ENCODE measurements at regions not wholly inside any gene's neighbourhood (a gene's known extent, or its start where the extent isn't known, plus 50 kb on each side); places are given as distances from the start of the nearest gene placed in this dataset.

DNA sequence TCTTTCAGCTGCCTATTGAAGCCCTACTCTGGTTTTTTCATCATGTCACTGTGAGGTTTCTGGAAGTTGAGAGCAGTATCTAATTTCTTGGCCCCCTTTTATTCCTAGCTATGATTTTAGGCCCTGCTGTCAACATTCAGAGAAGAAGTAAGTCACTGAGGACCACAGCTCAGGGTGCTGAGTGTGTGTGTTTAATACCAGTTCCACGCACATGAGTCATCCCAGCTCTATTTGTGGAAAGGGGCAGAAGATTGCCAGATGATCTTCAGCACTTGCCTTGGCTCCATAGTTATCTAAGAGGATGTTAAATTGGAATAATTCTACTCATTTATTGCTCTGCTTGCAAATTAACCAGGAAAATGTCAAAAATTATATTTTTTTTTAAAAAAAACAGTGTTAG lies 65.5 kb upstream of the SLC38A4 start:
- Histone ChIP-seq H3K27ac (ENCODE audit: low read length) (no peak overlapping the region), H3K27me3 (ENCODE audit: control insufficient read depth, insufficient read depth, low read length) (peaks cover 7% of the 10 kb centered on the region), H3K4me3 (ENCODE audit: low read length) (no peak overlapping the region), H3K9me3 (ENCODE audit: control insufficient read depth, insufficient read depth, low read length) (no peaks in the 10 kb centered on the region), H3K4me1 (ENCODE audit: control insufficient read depth, insufficient read depth, low read length) (no peaks in the 10 kb centered on the region), H3K36me3 (ENCODE audit: control insufficient read depth, insufficient read depth, low read length) (no peaks in the 10 kb centered on the region)
- intact Hi-C loops (cut with micrococcal nuclease): no loop called here
- TF ChIP-seq, protein P1, sequence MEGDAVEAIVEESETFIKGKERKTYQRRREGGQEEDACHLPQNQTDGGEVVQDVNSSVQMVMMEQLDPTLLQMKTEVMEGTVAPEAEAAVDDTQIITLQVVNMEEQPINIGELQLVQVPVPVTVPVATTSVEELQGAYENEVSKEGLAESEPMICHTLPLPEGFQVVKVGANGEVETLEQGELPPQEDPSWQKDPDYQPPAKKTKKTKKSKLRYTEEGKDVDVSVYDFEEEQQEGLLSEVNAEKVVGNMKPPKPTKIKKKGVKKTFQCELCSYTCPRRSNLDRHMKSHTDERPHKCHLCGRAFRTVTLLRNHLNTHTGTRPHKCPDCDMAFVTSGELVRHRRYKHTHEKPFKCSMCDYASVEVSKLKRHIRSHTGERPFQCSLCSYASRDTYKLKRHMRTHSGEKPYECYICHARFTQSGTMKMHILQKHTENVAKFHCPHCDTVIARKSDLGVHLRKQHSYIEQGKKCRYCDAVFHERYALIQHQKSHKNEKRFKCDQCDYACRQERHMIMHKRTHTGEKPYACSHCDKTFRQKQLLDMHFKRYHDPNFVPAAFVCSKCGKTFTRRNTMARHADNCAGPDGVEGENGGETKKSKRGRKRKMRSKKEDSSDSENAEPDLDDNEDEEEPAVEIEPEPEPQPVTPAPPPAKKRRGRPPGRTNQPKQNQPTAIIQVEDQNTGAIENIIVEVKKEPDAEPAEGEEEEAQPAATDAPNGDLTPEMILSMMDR (IDR thresholded peaks at IDR 0.05): no peak
- no peak overlapping the region for H3K27ac Mint-ChIP-seq
- no peaks in the 10 kb centered on the region for H3K36me3 Mint-ChIP-seq
- peaks cover 7 to 17% of the 10 kb centered on the region in 2 donors for H3K4me1 Mint-ChIP-seq
- no peaks in the 10 kb centered on the region for H3K9me3 Mint-ChIP-seq
- H3K27me3 Mint-ChIP-seq (ENCODE audit: low read depth in 2 of 2): peaks cover 27 to 42% of the 10 kb centered on the region in 2 donors
- WGBS (ENCODE audit: insufficient coverage): 100% methylated on average over 1 of the region's 1 CpG
- no peak overlapping the region for H3K4me3 Mint-ChIP-seq
- ATAC-seq (no peak), DNase-seq (no peak)

- Histone ChIP-seq H3K36me3 (ENCODE audit: control insufficient read depth, insufficient read depth, low read length) (no peaks in the 10 kb centered on the region), H3K9me3 (ENCODE audit: control insufficient read depth, insufficient read depth, low read length) (no peaks in the 10 kb centered on the region), H3K27ac (ENCODE audit: low read length) (no peak overlapping the region), H3K4me3 (ENCODE audit: low read length) (no peak overlapping the region), H3K27me3 (ENCODE audit: control insufficient read depth, insufficient read depth, low read length) (peaks cover 7% of the 10 kb centered on the region), H3K4me1 (ENCODE audit: control insufficient read depth, insufficient read depth, low read length) (no peaks in the 10 kb centered on the region)
- TF ChIP-seq, protein P1 (IDR thresholded peaks at IDR 0.05): no peak
- H3K4me1 Mint-ChIP-seq: peaks cover 11 to 16% of the 10 kb centered on the region in 2 donors
- H3K27ac Mint-ChIP-seq: no peak overlapping the region
- WGBS (ENCODE audit: insufficient coverage): 92% methylated on average over 11 of the region's 11 CpGs
- H3K36me3 Mint-ChIP-seq: no peaks in the 10 kb centered on the region
- peaks cover 27 to 47% of the 10 kb centered on the region in 2 donors for H3K27me3 Mint-ChIP-seq (ENCODE audit: low read depth in 2 of 2)
- H3K9me3 Mint-ChIP-seq: no peaks in the 10 kb centered on the region
- intact Hi-C loops (cut with micrococcal nuclease): no loop called here
- ATAC-seq (no peak), DNase-seq (no peak)
- H3K4me3 Mint-ChIP-seq: no peak overlapping the region
Measured at GRCh38 chr12:46892034-46892705, 66.4 kb upstream of the SLC38A4 start.

- H3K9me3 Mint-ChIP-seq: peaks cover 0 to 2% of the 10 kb centered on the region in 2 donors
- Histone ChIP-seq H3K9me3 (ENCODE audit: control insufficient read depth, insufficient read depth, low read length) (no peaks in the 10 kb centered on the region), H3K4me3 (ENCODE audit: low read length) (no peak overlapping the region), H3K27ac (ENCODE audit: low read length) (no peak overlapping the region), H3K4me1 (ENCODE audit: control insufficient read depth, insufficient read depth, low read length) (no peaks in the 10 kb centered on the region), H3K36me3 (ENCODE audit: control insufficient read depth, insufficient read depth, low read length) (no peaks in the 10 kb centered on the region), H3K27me3 (ENCODE audit: control insufficient read depth, insufficient read depth, low read length) (peaks cover 7% of the 10 kb centered on the region)
- H3K36me3 Mint-ChIP-seq: peaks cover 4% of the 10 kb centered on the region
- no peak for DNase-seq
- no peak overlapping the region for H3K27ac Mint-ChIP-seq
- TF ChIP-seq, protein P1 (IDR thresholded peaks at IDR 0.05): no peak
- peaks cover 12 to 16% of the 10 kb centered on the region in 2 donors for H3K4me1 Mint-ChIP-seq
- no peak overlapping the region for H3K4me3 Mint-ChIP-seq
- intact Hi-C loops (cut with micrococcal nuclease): no loop called here
- peaks cover 25 to 54% of the 10 kb centered on the region in 2 donors for H3K27me3 Mint-ChIP-seq (ENCODE audit: low read depth in 2 of 2)
- WGBS (ENCODE audit: insufficient coverage): 84% methylated on average over 3 of the region's 4 CpGs
- no peak for ATAC-seq
Measured at GRCh38 chr12:46892887-46893286, 67.1 kb upstream of the SLC38A4 start.

DNA sequence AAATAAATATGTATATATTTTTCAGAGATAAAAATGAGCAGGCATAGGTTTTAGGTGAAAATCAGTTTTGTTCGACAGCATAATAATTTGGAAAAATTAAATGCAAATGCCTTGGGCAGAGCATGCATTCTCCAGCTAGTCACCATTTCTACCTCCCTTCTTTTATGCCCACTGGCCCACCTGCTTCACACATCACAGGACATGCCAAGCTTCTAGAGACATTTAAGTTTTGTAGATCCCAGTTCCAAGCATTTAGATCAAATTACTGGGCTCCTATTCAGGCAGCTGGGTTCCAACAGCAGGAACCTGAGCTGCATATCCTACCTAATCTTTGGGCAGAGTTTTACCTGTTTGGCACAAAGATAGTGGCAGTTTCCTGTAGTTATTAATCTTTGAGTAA lies 67.6 kb upstream of the SLC38A4 start:
- Histone ChIP-seq H3K36me3 (ENCODE audit: control insufficient read depth, insufficient read depth, low read length) (no peaks in the 10 kb centered on the region), H3K4me1 (ENCODE audit: control insufficient read depth, insufficient read depth, low read length) (no peaks in the 10 kb centered on the region), H3K4me3 (ENCODE audit: low read length) (no peak overlapping the region), H3K9me3 (ENCODE audit: control insufficient read depth, insufficient read depth, low read length) (no peaks in the 10 kb centered on the region), H3K27ac (ENCODE audit: low read length) (no peak overlapping the region), H3K27me3 (ENCODE audit: control insufficient read depth, insufficient read depth, low read length) (peaks cover 7% of the 10 kb centered on the region)
- TF ChIP-seq, protein P1 (IDR thresholded peaks at IDR 0.05): no peak
- Mint-ChIP-seq H3K4me1 (peaks cover 10 to 17% of the 10 kb centered on the region in 2 donors), H3K36me3 (peaks cover 8% of the 10 kb centered on the region), H3K9me3 (peaks cover 0 to 2% of the 10 kb centered on the region in 2 donors), H3K4me3 (no peak overlapping the region), H3K27ac (no peak overlapping the region), H3K27me3 (ENCODE audit: low read depth in 2 of 2) (peaks cover 25 to 58% of the 10 kb centered on the region in 2 donors)
- intact Hi-C loops (cut with micrococcal nuclease): no loop called here
- DNase-seq: no peak
- ATAC-seq: no peak
- 100% methylated on average over 1 of the region's 1 CpG for WGBS (ENCODE audit: insufficient coverage)

Measured in natural killer cell (primary cell).